ENCODE measurements at regions not wholly inside any gene's neighbourhood (a gene's known extent, or its start where the extent isn't known, plus 50 kb on each side); places are given as distances from the start of the nearest gene placed in this dataset.

DNA sequence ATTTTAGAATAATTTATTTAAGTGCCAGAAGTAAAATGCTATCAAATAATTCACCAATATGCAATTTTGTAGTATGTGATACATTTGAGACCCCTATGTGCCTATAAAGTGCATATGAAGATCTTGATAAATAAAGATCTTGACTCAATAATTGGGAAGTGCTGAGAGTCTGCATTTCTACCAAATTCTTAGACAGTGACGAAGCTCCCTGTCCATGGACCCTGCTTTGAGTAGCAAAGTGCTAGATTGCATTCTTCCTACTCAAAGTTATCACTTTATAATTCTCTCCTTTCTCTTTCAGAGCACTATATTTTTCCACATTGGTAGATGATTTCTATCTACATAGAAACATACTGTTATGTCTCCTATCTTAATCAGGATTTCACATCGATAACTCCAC, 1393.9 kb downstream of the ARAP2 start:
- TF ChIP-seq POLR2A (IDR thresholded peaks at IDR 0.05; ENCODE audit: low read length) (no peak), GATA1 (IDR thresholded peaks at IDR 0.05; ENCODE audit: low read depth, low read length) (no peak)
